Astrocyte (in vitro differentiated cells and primary cell): ENCODE measurements at regions not wholly inside any gene's neighbourhood (a gene's known extent, or its start where the extent isn't known, plus 50 kb on each side); places are given as distances from the start of the nearest gene placed in this dataset.

ENCODE experiments used
- DNase-seq: peaks from one replicate; pipeline ENCODE4 v3.0.0-alpha.2; 2010; ENCODE audit warnings: low read depth
- FAIRE-seq: peaks from 2 replicates; lab custom pipeline; 2011; peaks lifted over from hg19 to GRCh38; lab: Jason Lieb, UNC
- H2AFZ ChIP-seq: 2 replicates; pipeline ENCODE4 v1.6.0; 2012; ENCODE audit warnings: low read depth, low read length, inconsistent platforms
- H3K27ac ChIP-seq: 2 replicates; pipeline ENCODE4 v1.5.1; 2011; ENCODE audit warnings: low read depth, low read length, inconsistent platforms
- H3K27me3 ChIP-seq: 2 replicates; pipeline ENCODE4 v1.6.0; 2011; ENCODE audit warnings: low read length, inconsistent platforms; ENCODE audit not compliant: insufficient read depth
- H3K36me3 ChIP-seq: 2 replicates; pipeline ENCODE4 v1.5.1; 2011; ENCODE audit warnings: low read length, inconsistent platforms; ENCODE audit not compliant: insufficient read depth
- H3K4me1 ChIP-seq: 2 replicates; pipeline ENCODE4 v1.5.1; 2011; ENCODE audit warnings: low read length, inconsistent platforms; ENCODE audit not compliant: insufficient read depth
- H3K4me2 ChIP-seq: 2 replicates; pipeline ENCODE4 v1.6.0; 2012; ENCODE audit warnings: low read length, inconsistent platforms
- H3K4me3 ChIP-seq: 2 replicates; pipeline ENCODE4 v1.5.1; 2011; ENCODE audit warnings: low read depth, mild to moderate bottlenecking, low read length, inconsistent platforms; ENCODE audit not compliant: insufficient read depth
- H3K79me2 ChIP-seq: 2 replicates; pipeline ENCODE4 v1.6.0; 2012; ENCODE audit warnings: mild to moderate bottlenecking, low read length, inconsistent platforms; ENCODE audit not compliant: insufficient read depth
- H3K9ac ChIP-seq: 2 replicates; pipeline ENCODE4 v1.6.0; 2012; ENCODE audit warnings: mild to moderate bottlenecking, low read length, inconsistent platforms
- H3K9me3 ChIP-seq: 2 replicates; pipeline ENCODE4 v1.5.1; 2012; ENCODE audit warnings: low read depth, mild to moderate bottlenecking, low read length, inconsistent platforms; ENCODE audit not compliant: insufficient read depth
- H4K20me1 ChIP-seq: 2 replicates; pipeline ENCODE4 v1.6.0; 2012; ENCODE audit warnings: low read length, inconsistent platforms; ENCODE audit not compliant: insufficient read depth
- H3K27ac Mint-ChIP-seq: one replicate; pipeline ENCODE4 v1.8.0; 2021; ENCODE audit warnings: mild to moderate bottlenecking, mixed read lengths; ENCODE audit not compliant: unreplicated experiment
- H3K27me3 Mint-ChIP-seq: one replicate; pipeline ENCODE4 v1.8.0; 2021; ENCODE audit warnings: low read depth, mixed read lengths; ENCODE audit not compliant: unreplicated experiment
- H3K36me3 Mint-ChIP-seq: one replicate; pipeline ENCODE4 v1.8.0; 2021; ENCODE audit warnings: low read depth, mixed read lengths; ENCODE audit not compliant: unreplicated experiment
- H3K4me1 Mint-ChIP-seq: one replicate; pipeline ENCODE4 v1.8.0; 2021; ENCODE audit warnings: low read depth, mixed read lengths; ENCODE audit not compliant: unreplicated experiment
- H3K4me3 Mint-ChIP-seq: one replicate; pipeline ENCODE4 v1.8.0; 2021; ENCODE audit warnings: mild to moderate bottlenecking, moderate library complexity, mixed read lengths; ENCODE audit not compliant: unreplicated experiment
- H3K9me3 Mint-ChIP-seq: one replicate; pipeline ENCODE4 v1.8.0; 2021; ENCODE audit warnings: mild to moderate bottlenecking, mixed read lengths; ENCODE audit not compliant: unreplicated experiment
- CTCF ChIP-seq: IDR thresholded peaks from 2 replicates; pipeline ENCODE4 v1.5.1; 2011; ENCODE audit warnings: low read depth, mild to moderate bottlenecking, inconsistent platforms, low read length, moderate library complexity; ENCODE audit not compliant: insufficient read depth
- EZH2 ChIP-seq: IDR thresholded peaks from 2 replicates; pipeline ENCODE4 v1.6.1; 2012; ENCODE audit warnings: mild to moderate bottlenecking, low read length, inconsistent platforms; ENCODE audit not compliant: insufficient read depth

- H3K36me3 Mint-ChIP-seq = no peaks in the 10 kb centered on the region
- DNase-seq (no peak), FAIRE-seq (no peak)
- H3K4me3 Mint-ChIP-seq = no peak overlapping the region
- H3K79me2 ChIP-seq = no peaks in the 10 kb centered on the region
- no peaks in the 10 kb centered on the region for H3K36me3 ChIP-seq
- no peaks in the 10 kb centered on the region for H3K9me3 ChIP-seq
- no peaks in the 10 kb centered on the region for H3K4me1 Mint-ChIP-seq
- no peak overlapping the region for H2AFZ ChIP-seq
- H3K27me3 Mint-ChIP-seq = peaks cover 3% of the 10 kb centered on the region
- H4K20me1 ChIP-seq = no peaks in the 10 kb centered on the region
- no peaks in the 10 kb centered on the region for H3K4me1 ChIP-seq
- TF ChIP-seq CTCF (no peak), EZH2 (no peak)
- no peaks in the 10 kb centered on the region for H3K9me3 Mint-ChIP-seq
- no peak overlapping the region for H3K27ac ChIP-seq
- no peak overlapping the region for H3K27ac Mint-ChIP-seq
- no peaks in the 10 kb centered on the region for H3K27me3 ChIP-seq
- no peak overlapping the region for H3K4me3 ChIP-seq
- H3K9ac ChIP-seq = no peak overlapping the region
- H3K4me2 ChIP-seq = no peak overlapping the region
These were observed 900.3 kb downstream of the BCL11A start for GRCh38 chr2:59653164-59653563.

- Histone ChIP-seq H3K4me3 (no peak overlapping the region), H3K9ac (no peak overlapping the region), H3K27me3 (no peaks in the 10 kb centered on the region), H2AFZ (no peak overlapping the region), H3K36me3 (no peaks in the 10 kb centered on the region), H3K9me3 (peaks cover 3% of the 10 kb centered on the region), H3K27ac (no peak overlapping the region), H4K20me1 (no peaks in the 10 kb centered on the region), H3K4me1 (no peaks in the 10 kb centered on the region), H3K4me2 (no peak overlapping the region), H3K79me2 (no peaks in the 10 kb centered on the region)
- H3K27ac Mint-ChIP-seq = no peak overlapping the region
- FAIRE-seq = no peak
- no peak for DNase-seq
- H3K4me3 Mint-ChIP-seq = no peak overlapping the region
- H3K9me3 Mint-ChIP-seq = no peaks in the 10 kb centered on the region
- H3K27me3 Mint-ChIP-seq = peaks cover 4% of the 10 kb centered on the region
- no peaks in the 10 kb centered on the region for H3K36me3 Mint-ChIP-seq
- TF ChIP-seq CTCF = no peak
- TF ChIP-seq EZH2 = no peak
- H3K4me1 Mint-ChIP-seq = no peaks in the 10 kb centered on the region
These were observed 922.7 kb downstream of the BCL11A start for GRCh38 chr2:59630789-59631188.

GRCh38 chr2:59627599-59627998 is 925.9 kb downstream of the BCL11A start:
- FAIRE-seq = no peak

More at GRCh38 chr2:59627599-59627998, 925.9 kb downstream of the BCL11A start:
- Histone ChIP-seq H3K27ac (no peak overlapping the region), H3K79me2 (no peaks in the 10 kb centered on the region), H2AFZ (no peak overlapping the region), H3K27me3 (no peaks in the 10 kb centered on the region), H3K4me3 (no peak overlapping the region), H3K9me3 (no peaks in the 10 kb centered on the region), H3K36me3 (no peaks in the 10 kb centered on the region), H4K20me1 (no peaks in the 10 kb centered on the region), H3K9ac (no peak overlapping the region), H3K4me2 (no peak overlapping the region), H3K4me1 (no peaks in the 10 kb centered on the region)
- H3K27ac Mint-ChIP-seq = no peak overlapping the region
- H3K9me3 Mint-ChIP-seq = no peaks in the 10 kb centered on the region
- H3K27me3 Mint-ChIP-seq = no peaks in the 10 kb centered on the region
- no peak for DNase-seq
- H3K4me3 Mint-ChIP-seq = no peak overlapping the region
- H3K4me1 Mint-ChIP-seq = no peaks in the 10 kb centered on the region
- no peaks in the 10 kb centered on the region for H3K36me3 Mint-ChIP-seq
- no peak for TF ChIP-seq CTCF
- TF ChIP-seq EZH2 = no peak
